Left ventricle myocardium inferior (tissue), 1 donor: ENCODE measurements at regions not wholly inside any gene's neighbourhood (a gene's known extent, or its start where the extent isn't known, plus 50 kb on each side); places are given as distances from the start of the nearest gene placed in this dataset.
"Not testable (repeated sequence)": the region's sequence is repeated elsewhere in the genome, so short reads cannot be mapped to it uniquely, and the experiment has no call there.

Source experiments
- DNase-seq: peaks from one replicate; pipeline ENCODE4 v3.0.0-alpha.2; 2020
- H3K27ac ChIP-seq: fragments of 200-600 bp; replicated peaks from 2 replicates; pipeline ENCODE4 v1.8.0; 2021
- H3K27me3 ChIP-seq: fragments of 200-600 bp; 2 replicates; pipeline ENCODE4 v1.8.0; 2021; ENCODE audit warnings: low read depth
- H3K36me3 ChIP-seq: fragments of 200-600 bp; 2 replicates; pipeline ENCODE4 v1.8.0; 2021
- H3K4me1 ChIP-seq: fragments of 200-600 bp; 2 replicates; pipeline ENCODE4 v1.8.0; 2021
- H3K4me3 ChIP-seq: fragments of 200-600 bp; 2 replicates; pipeline ENCODE4 v1.8.0; 2021; ENCODE audit warnings: mild to moderate bottlenecking, moderate library complexity
- H3K9me3 ChIP-seq: fragments of 200-600 bp; replicated peaks from 2 replicates; pipeline ENCODE4 v1.8.0; 2021
- intact Hi-C: fragments of 100-400 bp; cut with micrococcal nuclease; formaldehyde crosslinking; loops from one replicate; pipeline ENCODE4 v1.11.0; 2022
- TF ChIP-seq, protein P1 (sequence below): fragments of 200-600 bp; IDR thresholded peaks from 2 replicates; pipeline ENCODE4 v1.8.0; 2021; ENCODE audit warnings: antibody characterized with exemption, mild to moderate bottlenecking, borderline replicate concordance
- donor health status: DM: no; HTN: yes; CAD: no; lungs with severe emphysema.

GRCh38 chr2:60212181-60212945 lies 341.1 kb downstream of the BCL11A start:
- Histone ChIP-seq H3K27ac (no peak overlapping the region), H3K9me3 (no peaks in the 10 kb centered on the region), H3K4me1 (peaks cover 40% of the 10 kb centered on the region), H3K36me3 (no peaks in the 10 kb centered on the region), H3K4me3 (no peak overlapping the region), H3K27me3 (no peaks in the 10 kb centered on the region)
- TF ChIP-seq, protein P1, sequence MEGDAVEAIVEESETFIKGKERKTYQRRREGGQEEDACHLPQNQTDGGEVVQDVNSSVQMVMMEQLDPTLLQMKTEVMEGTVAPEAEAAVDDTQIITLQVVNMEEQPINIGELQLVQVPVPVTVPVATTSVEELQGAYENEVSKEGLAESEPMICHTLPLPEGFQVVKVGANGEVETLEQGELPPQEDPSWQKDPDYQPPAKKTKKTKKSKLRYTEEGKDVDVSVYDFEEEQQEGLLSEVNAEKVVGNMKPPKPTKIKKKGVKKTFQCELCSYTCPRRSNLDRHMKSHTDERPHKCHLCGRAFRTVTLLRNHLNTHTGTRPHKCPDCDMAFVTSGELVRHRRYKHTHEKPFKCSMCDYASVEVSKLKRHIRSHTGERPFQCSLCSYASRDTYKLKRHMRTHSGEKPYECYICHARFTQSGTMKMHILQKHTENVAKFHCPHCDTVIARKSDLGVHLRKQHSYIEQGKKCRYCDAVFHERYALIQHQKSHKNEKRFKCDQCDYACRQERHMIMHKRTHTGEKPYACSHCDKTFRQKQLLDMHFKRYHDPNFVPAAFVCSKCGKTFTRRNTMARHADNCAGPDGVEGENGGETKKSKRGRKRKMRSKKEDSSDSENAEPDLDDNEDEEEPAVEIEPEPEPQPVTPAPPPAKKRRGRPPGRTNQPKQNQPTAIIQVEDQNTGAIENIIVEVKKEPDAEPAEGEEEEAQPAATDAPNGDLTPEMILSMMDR, result no peak
- intact Hi-C loops, result no loop called here
- DNase-seq, result no peak

DNA sequence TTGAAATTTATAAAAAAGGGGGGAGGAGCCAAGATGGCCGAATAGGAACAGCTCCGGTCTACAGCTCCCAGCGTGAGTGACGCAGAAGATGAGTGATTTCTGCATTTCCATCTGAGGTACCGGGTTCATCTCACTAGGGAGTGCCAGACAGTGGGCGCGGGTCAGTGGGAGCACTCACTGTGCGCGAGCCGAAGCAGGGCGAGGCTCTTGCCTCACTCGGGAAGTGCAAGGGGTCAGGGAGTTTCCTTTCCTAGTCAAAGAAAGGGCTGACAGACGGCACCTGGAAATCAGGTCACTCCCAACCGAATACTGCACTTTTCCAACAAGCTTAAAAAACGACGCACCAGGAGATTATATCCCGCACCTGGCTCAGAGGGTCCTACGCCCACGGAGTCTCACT lies 364.4 kb downstream of the BCL11A start:
- H3K4me3 ChIP-seq, H3K4me1 ChIP-seq, H3K36me3 ChIP-seq, DNase-seq, H3K27me3 ChIP-seq, intact Hi-C loops, H3K27ac ChIP-seq: not testable (repeated sequence)
- H3K9me3 ChIP-seq, result peaks cover 45% of the 10 kb centered on the region

DNA sequence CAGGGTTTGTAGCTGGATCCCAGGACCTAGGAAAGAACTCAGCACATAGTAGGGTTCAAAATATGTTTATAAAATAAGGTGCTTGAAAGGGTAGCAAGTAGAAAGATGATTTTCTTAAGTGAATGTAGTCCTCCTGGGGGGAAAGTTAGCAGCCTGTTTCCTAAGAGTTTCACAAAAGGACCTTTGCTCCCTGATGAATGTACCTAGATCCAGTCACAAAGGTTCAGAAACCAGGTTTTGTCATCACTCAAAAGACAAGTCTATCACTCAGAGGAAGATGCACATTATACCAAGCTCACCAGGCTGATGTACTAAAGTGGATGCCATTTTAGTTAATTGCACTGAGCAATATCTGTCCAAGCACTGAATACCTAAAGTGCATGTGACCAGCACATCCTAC lies 378.2 kb downstream of the BCL11A start:
- Histone ChIP-seq H3K27me3 (no peaks in the 10 kb centered on the region), H3K9me3 (no peaks in the 10 kb centered on the region), H3K4me1 (no peaks in the 10 kb centered on the region), H3K27ac (no peak overlapping the region), H3K36me3 (no peaks in the 10 kb centered on the region), H3K4me3 (no peak overlapping the region)
- intact Hi-C loops, result no loop called here
- DNase-seq, result no peak
- TF ChIP-seq, protein P1, result no peak

DNA sequence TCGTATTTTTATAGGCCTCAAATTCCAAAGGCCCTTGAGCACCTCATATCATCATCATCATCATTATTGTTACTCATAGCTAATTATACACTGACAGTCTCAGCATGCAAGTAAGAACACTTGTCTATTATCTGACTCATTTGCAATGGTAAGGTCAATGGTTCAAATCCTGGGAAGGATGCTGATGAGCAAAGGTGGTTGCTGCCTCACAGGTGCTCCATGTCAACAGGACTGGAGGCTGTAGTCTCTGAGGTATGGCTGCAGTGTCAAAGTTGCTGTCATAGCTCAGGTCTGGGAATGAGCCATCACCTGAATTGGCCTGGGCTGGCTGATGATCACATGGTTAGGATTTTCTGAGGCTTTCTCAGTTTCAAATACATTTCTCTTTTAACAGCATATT lies 379.3 kb downstream of the BCL11A start:
- no peaks in the 10 kb centered on the region for H3K27me3 ChIP-seq
- no peak overlapping the region for H3K27ac ChIP-seq
- intact Hi-C loops, result no loop called here
- no peaks in the 10 kb centered on the region for H3K9me3 ChIP-seq
- H3K36me3 ChIP-seq, result no peaks in the 10 kb centered on the region
- TF ChIP-seq, protein P1, result no peak
- no peak for DNase-seq
- no peak overlapping the region for H3K4me3 ChIP-seq
- no peaks in the 10 kb centered on the region for H3K4me1 ChIP-seq

- DNase-seq, result no peak
- H3K27ac ChIP-seq, result no peak overlapping the region
- no peaks in the 10 kb centered on the region for H3K36me3 ChIP-seq
- H3K9me3 ChIP-seq, result no peaks in the 10 kb centered on the region
- no peaks in the 10 kb centered on the region for H3K27me3 ChIP-seq
- no peak overlapping the region for H3K4me3 ChIP-seq
- intact Hi-C loops, result no loop called here
- TF ChIP-seq, protein P1, result no peak
- H3K4me1 ChIP-seq, result no peaks in the 10 kb centered on the region
Measured at GRCh38 chr2:60172801-60173200, 380.7 kb downstream of the BCL11A start.

DNA sequence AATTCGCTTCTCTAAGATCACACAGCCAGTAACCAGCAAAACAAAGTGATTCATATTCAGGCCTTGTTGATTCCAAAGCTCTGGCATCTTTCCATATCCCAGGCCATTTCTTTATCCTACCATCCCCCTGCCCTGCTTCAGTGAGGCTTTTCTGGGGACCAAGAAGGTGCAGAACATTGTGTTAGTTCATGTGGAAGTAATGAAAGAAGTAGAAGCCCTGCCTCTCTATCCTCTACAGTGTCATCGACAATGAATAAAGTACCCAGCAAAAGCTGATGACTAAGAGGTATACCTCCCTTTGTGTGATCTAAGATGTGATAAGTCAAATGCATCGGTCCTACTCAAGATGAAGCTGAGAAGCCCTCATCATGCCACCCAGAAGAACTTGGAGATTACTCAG lies 383.2 kb downstream of the BCL11A start:
- Histone ChIP-seq H3K4me3 (no peak overlapping the region), H3K27me3 (no peaks in the 10 kb centered on the region), H3K27ac (no peak overlapping the region), H3K4me1 (peaks cover 3% of the 10 kb centered on the region), H3K36me3 (no peaks in the 10 kb centered on the region), H3K9me3 (no peaks in the 10 kb centered on the region)
- DNase-seq, result no peak
- intact Hi-C loops, result no loop called here
- TF ChIP-seq, protein P1, result no peak
